ENCODE measurements at regions not wholly inside any gene's neighbourhood (a gene's known extent, or its start where the extent isn't known, plus 50 kb on each side); places are given as distances from the start of the nearest gene placed in this dataset.
"Not testable (repeated sequence)": the region's sequence is repeated elsewhere in the genome, so short reads cannot be mapped to it uniquely, and the experiment has no call there.

DNA sequence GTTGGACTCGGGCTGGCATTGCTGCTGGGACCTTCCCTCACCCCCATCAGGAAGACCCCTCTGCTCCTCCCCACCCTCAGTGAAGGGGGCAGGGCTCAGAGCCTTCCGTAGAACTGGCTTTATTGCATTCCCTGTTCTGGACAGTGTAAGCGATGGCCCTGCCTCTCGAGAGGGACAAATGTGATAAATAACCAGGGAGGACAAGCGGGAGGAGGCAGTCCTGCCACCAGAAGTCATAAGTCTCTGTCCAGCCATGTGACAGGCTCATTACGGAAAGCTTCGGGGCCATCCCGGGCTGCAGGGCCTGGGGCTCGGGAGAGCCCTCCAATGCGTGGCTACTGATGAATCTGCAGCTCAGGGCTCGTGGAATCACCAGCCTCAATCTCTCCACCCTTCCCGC lies 58.5 kb upstream of the MDGA1 start:
- DNase-seq (ENCODE audit: low spot score) = no peak
- Histone ChIP-seq H3K4me3 (ENCODE audit: low read depth in 1 of 3, low read length in 3 of 3) (no peak overlapping the region), H3K36me3 (ENCODE audit: control insufficient read depth in 4 of 4, insufficient read depth in 3 of 4, low read depth in 1 of 4, low read length in 3 of 4) (no peaks in the 10 kb centered on the region), H3K27ac (ENCODE audit: low read depth in 1 of 2, low read length in 2 of 2) (no peak overlapping the region), H3K9me3 (ENCODE audit: control insufficient read depth in 4 of 4, low read length in 3 of 4) (no peaks in the 10 kb centered on the region), H3K4me1 (ENCODE audit: control insufficient read depth in 4 of 4, insufficient read depth in 4 of 4, low read length in 3 of 4) (peaks cover 0 to 9% (median 2%) of the 10 kb centered on the region in 4 donors), H3K27me3 (ENCODE audit: control insufficient read depth in 4 of 4, insufficient read depth in 4 of 4, low read length in 3 of 4) (no peaks in the 10 kb centered on the region), H3K9ac (ENCODE audit: low read depth in 1 of 2, low read length in 2 of 2) (no peak overlapping the region)
- no peak for TF ChIP-seq TAF1 (conservative IDR thresholded peaks at IDR 0.05)
- TF ChIP-seq, protein P1, sequence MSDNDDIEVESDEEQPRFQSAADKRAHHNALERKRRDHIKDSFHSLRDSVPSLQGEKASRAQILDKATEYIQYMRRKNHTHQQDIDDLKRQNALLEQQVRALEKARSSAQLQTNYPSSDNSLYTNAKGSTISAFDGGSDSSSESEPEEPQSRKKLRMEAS (IDR thresholded peaks at IDR 0.05) = no peak
- TF ChIP-seq YY1 (IDR thresholded peaks at IDR 0.05) = no peak
- no peak for TF ChIP-seq RXRA (IDR thresholded peaks at IDR 0.05)
- TF ChIP-seq RAD21 (IDR thresholded peaks at IDR 0.05) = no peak
- WGBS = 84% methylated on average over 12 of the region's 12 CpGs

DNA sequence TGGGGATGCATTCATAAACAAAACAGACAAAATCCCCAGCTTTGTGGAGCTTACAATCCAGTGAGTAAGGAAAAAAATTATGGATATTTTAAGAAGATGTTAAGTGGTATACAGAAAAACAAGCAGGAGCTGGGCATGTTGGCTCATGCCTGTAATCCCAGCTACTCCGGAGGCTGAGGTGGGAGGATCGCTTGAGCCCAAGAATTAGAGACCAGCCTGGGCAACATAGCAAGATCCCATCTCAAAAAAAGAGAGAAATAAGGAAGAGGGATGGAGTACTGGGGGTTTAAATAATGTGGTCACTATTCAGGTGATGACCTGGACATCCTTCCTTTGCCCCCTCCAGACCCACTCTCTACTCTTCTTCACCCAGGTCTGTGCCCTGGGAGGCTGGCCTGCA lies 55.0 kb upstream of the MDGA1 start:
- no peaks in the 10 kb centered on the region for H3K9me3 ChIP-seq (ENCODE audit: control insufficient read depth in 4 of 4, low read length in 3 of 4)
- H3K4me3 ChIP-seq (ENCODE audit: low read depth in 1 of 3, low read length in 3 of 3) = no peak overlapping the region
- no peak overlapping the region for H3K9ac ChIP-seq (ENCODE audit: low read depth in 1 of 2, low read length in 2 of 2)
- WGBS = 100% methylated on average over 2 of the region's 2 CpGs
- DNase-seq (ENCODE audit: low spot score) = no peak
- H3K36me3 ChIP-seq (ENCODE audit: control insufficient read depth in 4 of 4, insufficient read depth in 3 of 4, low read depth in 1 of 4, low read length in 3 of 4) = no peaks in the 10 kb centered on the region
- no peaks in the 10 kb centered on the region for H3K4me1 ChIP-seq (ENCODE audit: control insufficient read depth in 4 of 4, insufficient read depth in 4 of 4, low read length in 3 of 4)
- TF ChIP-seq, protein P1 (IDR thresholded peaks at IDR 0.05) = no peak
- no peak for TF ChIP-seq YY1 (IDR thresholded peaks at IDR 0.05)
- no peak for TF ChIP-seq SP1 (IDR thresholded peaks at IDR 0.05)
- TF ChIP-seq, protein P2, sequence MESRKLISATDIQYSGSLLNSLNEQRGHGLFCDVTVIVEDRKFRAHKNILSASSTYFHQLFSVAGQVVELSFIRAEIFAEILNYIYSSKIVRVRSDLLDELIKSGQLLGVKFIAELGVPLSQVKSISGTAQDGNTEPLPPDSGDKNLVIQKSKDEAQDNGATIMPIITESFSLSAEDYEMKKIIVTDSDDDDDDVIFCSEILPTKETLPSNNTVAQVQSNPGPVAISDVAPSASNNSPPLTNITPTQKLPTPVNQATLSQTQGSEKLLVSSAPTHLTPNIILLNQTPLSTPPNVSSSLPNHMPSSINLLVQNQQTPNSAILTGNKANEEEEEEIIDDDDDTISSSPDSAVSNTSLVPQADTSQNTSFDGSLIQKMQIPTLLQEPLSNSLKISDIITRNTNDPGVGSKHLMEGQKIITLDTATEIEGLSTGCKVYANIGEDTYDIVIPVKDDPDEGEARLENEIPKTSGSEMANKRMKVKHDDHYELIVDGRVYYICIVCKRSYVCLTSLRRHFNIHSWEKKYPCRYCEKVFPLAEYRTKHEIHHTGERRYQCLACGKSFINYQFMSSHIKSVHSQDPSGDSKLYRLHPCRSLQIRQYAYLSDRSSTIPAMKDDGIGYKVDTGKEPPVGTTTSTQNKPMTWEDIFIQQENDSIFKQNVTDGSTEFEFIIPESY (IDR thresholded peaks at IDR 0.05) = no peak
- TF ChIP-seq, protein P3, sequence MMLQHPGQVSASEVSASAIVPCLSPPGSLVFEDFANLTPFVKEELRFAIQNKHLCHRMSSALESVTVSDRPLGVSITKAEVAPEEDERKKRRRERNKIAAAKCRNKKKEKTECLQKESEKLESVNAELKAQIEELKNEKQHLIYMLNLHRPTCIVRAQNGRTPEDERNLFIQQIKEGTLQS (IDR thresholded peaks at IDR 0.05) = no peak
- TF ChIP-seq, protein P4, sequence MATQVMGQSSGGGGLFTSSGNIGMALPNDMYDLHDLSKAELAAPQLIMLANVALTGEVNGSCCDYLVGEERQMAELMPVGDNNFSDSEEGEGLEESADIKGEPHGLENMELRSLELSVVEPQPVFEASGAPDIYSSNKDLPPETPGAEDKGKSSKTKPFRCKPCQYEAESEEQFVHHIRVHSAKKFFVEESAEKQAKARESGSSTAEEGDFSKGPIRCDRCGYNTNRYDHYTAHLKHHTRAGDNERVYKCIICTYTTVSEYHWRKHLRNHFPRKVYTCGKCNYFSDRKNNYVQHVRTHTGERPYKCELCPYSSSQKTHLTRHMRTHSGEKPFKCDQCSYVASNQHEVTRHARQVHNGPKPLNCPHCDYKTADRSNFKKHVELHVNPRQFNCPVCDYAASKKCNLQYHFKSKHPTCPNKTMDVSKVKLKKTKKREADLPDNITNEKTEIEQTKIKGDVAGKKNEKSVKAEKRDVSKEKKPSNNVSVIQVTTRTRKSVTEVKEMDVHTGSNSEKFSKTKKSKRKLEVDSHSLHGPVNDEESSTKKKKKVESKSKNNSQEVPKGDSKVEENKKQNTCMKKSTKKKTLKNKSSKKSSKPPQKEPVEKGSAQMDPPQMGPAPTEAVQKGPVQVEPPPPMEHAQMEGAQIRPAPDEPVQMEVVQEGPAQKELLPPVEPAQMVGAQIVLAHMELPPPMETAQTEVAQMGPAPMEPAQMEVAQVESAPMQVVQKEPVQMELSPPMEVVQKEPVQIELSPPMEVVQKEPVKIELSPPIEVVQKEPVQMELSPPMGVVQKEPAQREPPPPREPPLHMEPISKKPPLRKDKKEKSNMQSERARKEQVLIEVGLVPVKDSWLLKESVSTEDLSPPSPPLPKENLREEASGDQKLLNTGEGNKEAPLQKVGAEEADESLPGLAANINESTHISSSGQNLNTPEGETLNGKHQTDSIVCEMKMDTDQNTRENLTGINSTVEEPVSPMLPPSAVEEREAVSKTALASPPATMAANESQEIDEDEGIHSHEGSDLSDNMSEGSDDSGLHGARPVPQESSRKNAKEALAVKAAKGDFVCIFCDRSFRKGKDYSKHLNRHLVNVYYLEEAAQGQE (IDR thresholded peaks at IDR 0.05) = no peak
- no peak for TF ChIP-seq TAF1 (conservative IDR thresholded peaks at IDR 0.05)
- no peak for TF ChIP-seq HNF4G (IDR thresholded peaks at IDR 0.05)
- TF ChIP-seq FOXA2 (IDR thresholded peaks at IDR 0.05) = no peak
- no peak for TF ChIP-seq JUND (IDR thresholded peaks at IDR 0.05)
- TF ChIP-seq, protein P5, sequence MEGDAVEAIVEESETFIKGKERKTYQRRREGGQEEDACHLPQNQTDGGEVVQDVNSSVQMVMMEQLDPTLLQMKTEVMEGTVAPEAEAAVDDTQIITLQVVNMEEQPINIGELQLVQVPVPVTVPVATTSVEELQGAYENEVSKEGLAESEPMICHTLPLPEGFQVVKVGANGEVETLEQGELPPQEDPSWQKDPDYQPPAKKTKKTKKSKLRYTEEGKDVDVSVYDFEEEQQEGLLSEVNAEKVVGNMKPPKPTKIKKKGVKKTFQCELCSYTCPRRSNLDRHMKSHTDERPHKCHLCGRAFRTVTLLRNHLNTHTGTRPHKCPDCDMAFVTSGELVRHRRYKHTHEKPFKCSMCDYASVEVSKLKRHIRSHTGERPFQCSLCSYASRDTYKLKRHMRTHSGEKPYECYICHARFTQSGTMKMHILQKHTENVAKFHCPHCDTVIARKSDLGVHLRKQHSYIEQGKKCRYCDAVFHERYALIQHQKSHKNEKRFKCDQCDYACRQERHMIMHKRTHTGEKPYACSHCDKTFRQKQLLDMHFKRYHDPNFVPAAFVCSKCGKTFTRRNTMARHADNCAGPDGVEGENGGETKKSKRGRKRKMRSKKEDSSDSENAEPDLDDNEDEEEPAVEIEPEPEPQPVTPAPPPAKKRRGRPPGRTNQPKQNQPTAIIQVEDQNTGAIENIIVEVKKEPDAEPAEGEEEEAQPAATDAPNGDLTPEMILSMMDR (IDR thresholded peaks at IDR 0.05; ENCODE audit: low read depth, low read length, missing input control) = no peak
- TF ChIP-seq GABPA (IDR thresholded peaks at IDR 0.05 in 1 of 2, conservative IDR thresholded peaks at IDR 0.05 in 1 of 2) = no peak
- TF ChIP-seq NR2F2 (IDR thresholded peaks at IDR 0.05) = no peak
- TF ChIP-seq FOXA1 (IDR thresholded peaks at IDR 0.05) = no peak
- TF ChIP-seq RAD21 (IDR thresholded peaks at IDR 0.05) = no peak
- TF ChIP-seq RXRA (IDR thresholded peaks at IDR 0.05) = no peak
- no peak for TF ChIP-seq HNF4A (conservative IDR thresholded peaks at IDR 0.05)
- H3K27ac ChIP-seq (ENCODE audit: low read depth in 1 of 2, low read length in 2 of 2) = no peak overlapping the region
- no peaks in the 10 kb centered on the region for H3K27me3 ChIP-seq (ENCODE audit: control insufficient read depth in 4 of 4, insufficient read depth in 4 of 4, low read length in 3 of 4)

DNA sequence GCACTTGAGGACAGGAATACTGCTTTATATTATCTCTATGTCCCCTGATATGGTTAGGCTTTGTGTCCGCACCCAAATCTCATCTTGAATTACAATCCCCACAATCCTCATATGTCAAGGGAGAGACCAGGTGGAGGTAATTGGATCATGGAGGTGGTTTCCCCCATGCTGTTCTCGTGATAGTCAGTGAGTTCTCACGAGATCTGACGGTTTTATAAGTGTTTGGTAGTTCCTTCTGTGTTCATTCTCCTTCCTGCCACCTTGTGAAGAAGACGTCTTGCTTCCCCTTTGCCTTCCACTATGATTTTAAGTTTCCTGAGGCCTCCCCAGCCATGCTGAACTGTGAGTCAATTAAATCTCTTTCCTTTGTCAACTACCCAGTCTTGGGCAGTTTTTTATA lies 51.7 kb upstream of the MDGA1 start:
- not testable (repeated sequence) for H3K27ac ChIP-seq (ENCODE audit: low read depth in 1 of 2, low read length in 2 of 2); H3K9me3 ChIP-seq (ENCODE audit: control insufficient read depth in 4 of 4, low read length in 3 of 4); H3K27me3 ChIP-seq (ENCODE audit: control insufficient read depth in 4 of 4, insufficient read depth in 4 of 4, low read length in 3 of 4); H3K4me3 ChIP-seq (ENCODE audit: low read depth in 1 of 3, low read length in 3 of 3); DNase-seq (ENCODE audit: low spot score); H3K9ac ChIP-seq (ENCODE audit: low read depth in 1 of 2, low read length in 2 of 2); H3K4me1 ChIP-seq (ENCODE audit: control insufficient read depth in 4 of 4, insufficient read depth in 4 of 4, low read length in 3 of 4); H3K36me3 ChIP-seq (ENCODE audit: control insufficient read depth in 4 of 4, insufficient read depth in 3 of 4, low read depth in 1 of 4, low read length in 3 of 4)
- 70% methylated on average over 5 of the region's 5 CpGs for WGBS

All from liver (tissue), 8 donors.